ENCODE measurements at regions not wholly inside any gene's neighbourhood (a gene's known extent, or its start where the extent isn't known, plus 50 kb on each side); places are given as distances from the start of the nearest gene placed in this dataset.

GRCh38 chr2:236758406-236758805, 188.8 kb downstream of the ACKR3 start (continued):
- TF ChIP-seq, protein P1, sequence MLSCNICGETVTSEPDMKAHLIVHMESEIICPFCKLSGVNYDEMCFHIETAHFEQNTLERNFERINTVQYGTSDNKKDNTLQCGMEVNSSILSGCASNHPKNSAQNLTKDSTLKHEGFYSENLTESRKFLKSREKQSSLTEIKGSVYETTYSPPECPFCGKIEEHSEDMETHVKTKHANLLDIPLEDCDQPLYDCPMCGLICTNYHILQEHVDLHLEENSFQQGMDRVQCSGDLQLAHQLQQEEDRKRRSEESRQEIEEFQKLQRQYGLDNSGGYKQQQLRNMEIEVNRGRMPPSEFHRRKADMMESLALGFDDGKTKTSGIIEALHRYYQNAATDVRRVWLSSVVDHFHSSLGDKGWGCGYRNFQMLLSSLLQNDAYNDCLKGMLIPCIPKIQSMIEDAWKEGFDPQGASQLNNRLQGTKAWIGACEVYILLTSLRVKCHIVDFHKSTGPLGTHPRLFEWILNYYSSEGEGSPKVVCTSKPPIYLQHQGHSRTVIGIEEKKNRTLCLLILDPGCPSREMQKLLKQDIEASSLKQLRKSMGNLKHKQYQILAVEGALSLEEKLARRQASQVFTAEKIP (CRISPR knock-in tag; IDR thresholded peaks at IDR 0.05; ENCODE audit: borderline replicate concordance), result no peak
- TF ChIP-seq SMARCC2 (IDR thresholded peaks at IDR 0.05), result no peak
- no peak for TF ChIP-seq KLF13 (CRISPR knock-in tag; IDR thresholded peaks at IDR 0.05)
- TF ChIP-seq ZNF441 (CRISPR knock-in tag; IDR thresholded peaks at IDR 0.05; ENCODE audit: borderline replicate concordance), result no peak
- no peak for TF ChIP-seq SALL1 (CRISPR knock-in tag; IDR thresholded peaks at IDR 0.05)
- TF ChIP-seq SSRP1 (CRISPR knock-in tag; IDR thresholded peaks at IDR 0.05), result no peak
- no peak for TF ChIP-seq ZBTB20 (CRISPR knock-in tag; IDR thresholded peaks at IDR 0.05; ENCODE audit: borderline replicate concordance, low read depth)
- no peak for TF ChIP-seq ZNF512B (CRISPR knock-in tag; IDR thresholded peaks at IDR 0.05; ENCODE audit: borderline replicate concordance)
- no peak for TF ChIP-seq RAD21 (CRISPR knock-in tag; IDR thresholded peaks at IDR 0.05)
- TF ChIP-seq MIXL1 (CRISPR knock-in tag; IDR thresholded peaks at IDR 0.05), result peak; percentile 64; the same call in 1 of the 2 replicates
- TF ChIP-seq, protein P2, sequence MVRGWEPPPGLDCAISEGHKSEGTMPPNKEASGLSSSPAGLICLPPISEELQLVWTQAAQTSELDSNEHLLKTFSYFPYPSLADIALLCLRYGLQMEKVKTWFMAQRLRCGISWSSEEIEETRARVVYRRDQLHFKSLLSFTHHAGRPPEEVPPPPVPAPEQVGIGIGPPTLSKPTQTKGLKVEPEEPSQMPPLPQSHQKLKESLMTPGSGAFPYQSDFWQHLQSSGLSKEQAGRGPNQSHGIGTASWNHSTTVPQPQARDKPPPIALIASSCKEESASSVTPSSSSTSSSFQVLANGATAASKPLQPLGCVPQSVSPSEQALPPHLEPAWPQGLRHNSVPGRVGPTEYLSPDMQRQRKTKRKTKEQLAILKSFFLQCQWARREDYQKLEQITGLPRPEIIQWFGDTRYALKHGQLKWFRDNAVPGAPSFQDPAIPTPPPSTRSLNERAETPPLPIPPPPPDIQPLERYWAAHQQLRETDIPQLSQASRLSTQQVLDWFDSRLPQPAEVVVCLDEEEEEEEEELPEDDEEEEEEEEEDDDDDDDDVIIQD (CRISPR knock-in tag; IDR thresholded peaks at IDR 0.05; ENCODE audit: low read depth), result peak; percentile 66; the same call in 1 of the 2 replicates
- TF ChIP-seq E2F5 (CRISPR knock-in tag; conservative IDR thresholded peaks at IDR 0.05), result no peak
- no peak for TF ChIP-seq STAG1 (CRISPR knock-in tag; IDR thresholded peaks at IDR 0.05)
- no peak for TF ChIP-seq BRF2 (CRISPR knock-in tag; IDR thresholded peaks at IDR 0.05)
- TF ChIP-seq ZNF121 (CRISPR knock-in tag; IDR thresholded peaks at IDR 0.05), result no peak
- no peak for TF ChIP-seq ISL2 (CRISPR knock-in tag; IDR thresholded peaks at IDR 0.05)
- TF ChIP-seq NBN (conservative IDR thresholded peaks at IDR 0.05), result no peak
- TF ChIP-seq MTF2 (CRISPR knock-in tag; IDR thresholded peaks at IDR 0.05; ENCODE audit: borderline replicate concordance), result no peak
- TF ChIP-seq ZNF260 (CRISPR knock-in tag; IDR thresholded peaks at IDR 0.05; ENCODE audit: borderline replicate concordance, low read depth), result no peak
- no peak for TF ChIP-seq MXD3 (CRISPR knock-in tag; IDR thresholded peaks at IDR 0.05)
- TF ChIP-seq ZNF337 (CRISPR knock-in tag; IDR thresholded peaks at IDR 0.05; ENCODE audit: borderline replicate concordance, low read depth), result no peak
- TF ChIP-seq ETV6 (CRISPR knock-in tag; conservative IDR thresholded peaks at IDR 0.05), result no peak

Measured in HepG2 (cell line).